HG03280 (cell line): ENCODE measurements at regions not wholly inside any gene's neighbourhood (a gene's known extent, or its start where the extent isn't known, plus 50 kb on each side); places are given as distances from the start of the nearest gene placed in this dataset.
"Not testable (repeated sequence)": the region's sequence is repeated elsewhere in the genome, so short reads cannot be mapped to it uniquely, and the experiment has no call there.

Source experiments
- ATAC-seq: cut with Tn5 transposase; IDR thresholded peaks from one replicate; pipeline ENCODE4 v1.9.1; 2021; ENCODE audit warnings: mild to moderate bottlenecking, moderate library complexity; ENCODE audit not compliant: unreplicated experiment

GRCh38 chr4:82099928-82100579, 273.7 kb downstream of the HNRNPD start:
- ATAC-seq, result no peak

GRCh38 chr4:82097504-82097903, 276.3 kb downstream of the HNRNPD start:
- ATAC-seq, result no peak

- no peak for ATAC-seq
Measured at GRCh38 chr4:82090717-82091116, 283.1 kb downstream of the HNRNPD start.

GRCh38 chr4:82084747-82085146, 289.0 kb downstream of the HNRNPD start:
- ATAC-seq, result no peak

- ATAC-seq, result not testable (repeated sequence)
Measured at GRCh38 chr4:82077471-82077995, 296.3 kb downstream of the HNRNPD start.

- ATAC-seq, result no peak
Measured at GRCh38 chr4:82076809-82077208, 297.0 kb downstream of the HNRNPD start.

GRCh38 chr4:82076359-82076758, 297.4 kb downstream of the HNRNPD start:
- ATAC-seq, result no peak

GRCh38 chr4:82071951-82072350, 301.8 kb downstream of the HNRNPD start:
- ATAC-seq, result no peak

- no peak for ATAC-seq
Measured at GRCh38 chr4:82069883-82070638, 303.7 kb downstream of the HNRNPD start.

- no peak for ATAC-seq
Measured at GRCh38 chr4:82063017-82063416, 310.8 kb downstream of the HNRNPD start.

- no peak for ATAC-seq
Measured at GRCh38 chr4:82057990-82058544, 315.7 kb downstream of the HNRNPD start.

GRCh38 chr4:82055156-82055555, 318.6 kb downstream of the HNRNPD start:
- no peak for ATAC-seq

- ATAC-seq, result no peak
Measured at GRCh38 chr4:82053396-82053795, 320.4 kb downstream of the HNRNPD start.

GRCh38 chr4:82050796-82051195, 323.0 kb downstream of the HNRNPD start:
- no peak for ATAC-seq

- ATAC-seq, result no peak
Measured at GRCh38 chr4:82049294-82049693, 324.5 kb downstream of the HNRNPD start.

- no peak for ATAC-seq
Measured at GRCh38 chr4:82047731-82048130, 326.1 kb downstream of the HNRNPD start.

- ATAC-seq, result no peak
Measured at GRCh38 chr4:82046796-82047195, 327.0 kb downstream of the HNRNPD start.

GRCh38 chr4:82045267-82045666, 328.5 kb downstream of the HNRNPD start:
- no peak for ATAC-seq

- no peak for ATAC-seq
Measured at GRCh38 chr4:82044141-82044993, 329.4 kb downstream of the HNRNPD start.

- ATAC-seq, result no peak
Measured at GRCh38 chr4:82043809-82044137, 330.0 kb downstream of the HNRNPD start.
